Stimulated activated CD4-positive, alpha-beta T cell treated with anti-CD3 and anti-CD28 coated beads, TNF-alpha, amount 100 ng/mL, for 48 hours (primary cell): ENCODE measurements at regions not wholly inside any gene's neighbourhood (a gene's known extent, or its start where the extent isn't known, plus 50 kb on each side); places are given as distances from the start of the nearest gene placed in this dataset.
"Not testable (repeated sequence)": the region's sequence is repeated elsewhere in the genome, so short reads cannot be mapped to it uniquely, and the experiment has no call there.

ENCODE experiments used
- DNase-seq, 3 donors: peaks; one replicate each; pipeline ENCODE4 v3.0.0-alpha.2; 2020; ENCODE audit warnings: low read depth in 3 of 3

DNA sequence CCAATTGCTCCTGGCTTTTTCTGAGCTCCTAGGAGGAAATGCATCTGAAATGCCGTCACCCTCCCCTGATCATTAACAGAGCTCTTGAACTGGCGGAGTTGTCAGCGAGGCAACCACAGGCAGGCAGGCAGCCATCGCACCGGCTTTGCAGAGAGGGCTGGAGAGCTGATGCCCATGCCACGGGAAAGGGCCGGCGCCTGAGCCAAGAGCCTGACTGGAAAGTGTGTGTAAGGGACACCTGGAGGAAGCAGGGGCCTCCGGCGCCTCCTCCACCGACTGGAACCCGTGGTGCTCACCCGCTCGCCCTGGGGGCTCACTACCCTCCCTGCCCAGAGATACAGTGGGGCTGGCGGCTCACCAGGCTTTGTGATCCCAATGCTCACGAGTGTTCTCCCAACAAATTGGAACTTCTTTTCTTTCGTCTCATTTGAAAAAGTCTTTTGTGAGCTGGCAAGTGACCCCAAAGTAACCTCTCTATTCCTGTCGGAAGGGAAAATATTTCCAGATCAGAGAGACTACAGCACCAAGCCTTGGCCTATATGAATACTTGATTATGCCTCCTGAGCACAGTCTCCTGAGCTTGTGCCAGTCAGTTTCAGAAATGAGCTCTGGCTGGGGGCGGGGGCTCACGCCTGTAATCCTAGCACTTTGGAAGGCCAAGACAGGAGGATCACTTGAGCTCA lies 97.7 kb upstream of the SLC25A33 start:
- DNase-seq: no peak

DNA sequence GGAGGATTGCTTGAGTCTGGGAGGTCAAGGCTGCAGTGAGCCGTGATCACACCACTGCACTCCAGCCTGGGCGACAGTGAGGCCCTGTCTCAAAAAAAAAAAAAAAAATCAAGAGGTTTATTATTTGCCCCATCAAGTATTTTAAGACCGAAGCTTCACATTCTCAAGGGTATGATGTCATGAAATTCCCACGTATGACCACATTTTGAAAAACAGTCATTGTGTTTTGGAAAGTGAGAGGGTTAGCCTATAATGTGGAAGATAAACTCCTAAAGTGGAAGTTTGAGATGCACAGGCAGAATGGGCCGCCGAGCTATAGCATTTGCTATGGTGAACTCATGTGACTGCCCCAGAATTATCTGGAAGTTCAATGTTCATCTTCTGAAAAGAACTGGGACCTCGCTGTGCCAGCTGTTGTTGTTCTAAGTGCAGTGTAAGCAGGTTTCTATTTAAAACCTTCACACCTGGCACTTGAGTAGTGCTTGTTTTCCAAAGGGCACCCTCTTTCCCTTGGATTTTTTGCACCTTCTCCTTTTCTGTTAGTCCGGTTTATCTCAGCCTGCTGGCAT lies 96.9 kb upstream of the SLC25A33 start:
- DNase-seq: no peak

DNA sequence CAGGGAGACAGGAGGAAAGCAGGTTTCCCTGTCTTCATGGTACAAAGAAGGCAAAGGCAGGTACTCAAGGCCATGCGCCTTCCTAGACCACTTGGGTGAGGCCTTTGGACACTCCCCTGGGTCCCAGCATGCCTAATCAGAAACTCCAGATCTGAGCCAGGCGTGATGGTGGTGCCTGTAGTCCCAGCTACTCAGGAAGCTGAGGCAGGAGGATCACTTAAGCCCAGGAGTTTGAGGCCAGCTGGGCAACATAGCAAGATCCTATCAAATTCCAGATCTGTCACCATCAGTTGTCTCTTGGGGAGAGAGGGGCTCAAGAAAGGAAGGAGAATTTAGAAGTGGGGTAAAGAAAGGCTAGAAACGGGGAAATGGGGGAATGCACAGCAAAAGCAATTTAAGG lies 96.3 kb upstream of the SLC25A33 start:
- no peak for DNase-seq

DNA sequence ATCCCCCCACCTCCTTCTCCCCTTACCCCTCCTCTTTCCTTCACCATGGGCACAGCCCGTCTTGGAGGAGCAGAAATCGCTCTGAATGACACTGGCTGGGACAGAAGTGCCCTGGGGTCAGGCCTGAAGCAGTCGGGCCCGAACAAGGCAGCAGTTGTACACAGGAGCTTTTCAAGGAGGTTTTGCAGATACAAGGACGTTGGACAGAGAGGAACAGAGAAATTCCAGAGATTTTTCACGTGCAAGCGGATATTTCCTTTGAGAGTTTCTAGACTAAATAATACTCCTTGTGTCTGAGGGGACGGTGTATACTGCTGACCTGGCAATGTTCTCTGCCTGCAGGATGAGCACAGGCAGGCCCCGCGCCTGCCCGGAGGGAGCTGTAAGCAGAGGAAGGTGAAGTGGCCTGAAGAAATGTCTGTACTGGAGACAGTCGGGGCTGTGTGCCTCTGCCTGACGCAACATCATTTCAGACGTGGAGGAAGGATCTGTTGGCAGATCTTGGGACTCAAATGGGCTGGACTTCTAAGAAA lies 95.3 kb upstream of the SLC25A33 start:
- no peak for DNase-seq

DNA sequence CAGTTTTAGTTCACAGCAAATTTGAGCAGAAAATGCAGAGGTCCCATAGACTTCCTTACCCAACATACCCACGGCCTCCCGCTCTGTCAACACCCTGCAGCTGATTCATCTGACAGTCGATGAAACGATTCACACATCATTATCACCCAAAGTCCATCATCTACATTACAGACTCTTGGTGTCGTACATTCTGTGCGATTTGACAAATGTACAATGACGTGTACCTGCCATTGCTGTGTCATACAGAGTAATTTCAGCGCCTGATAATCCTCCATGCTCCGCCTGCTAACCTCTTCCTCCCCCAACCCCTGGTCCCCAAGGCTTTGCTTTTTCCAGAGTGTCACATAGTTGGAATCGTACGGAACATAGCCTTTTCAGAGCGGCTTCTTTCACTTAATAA lies 94.7 kb upstream of the SLC25A33 start:
- DNase-seq: no peak

DNA sequence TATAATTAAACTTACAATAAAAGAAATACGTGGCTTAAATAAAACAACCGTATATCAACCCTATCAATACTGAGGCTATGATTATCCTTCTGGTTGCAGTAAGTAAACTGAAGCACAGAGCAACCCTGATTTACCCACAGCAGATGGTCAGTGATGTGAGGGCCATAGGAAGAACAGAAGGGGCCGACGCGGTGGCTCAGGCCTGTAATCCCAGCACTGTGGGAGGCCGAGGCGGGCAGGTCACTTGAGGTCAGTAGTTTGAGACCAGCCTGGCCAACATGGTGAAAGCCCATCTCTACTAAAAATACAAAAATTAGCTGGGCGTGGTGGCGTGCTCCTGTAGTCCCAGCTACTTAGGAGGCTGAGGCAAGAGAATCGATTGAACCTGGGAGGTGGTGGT lies 94.2 kb upstream of the SLC25A33 start:
- DNase-seq: not testable (repeated sequence)

DNA sequence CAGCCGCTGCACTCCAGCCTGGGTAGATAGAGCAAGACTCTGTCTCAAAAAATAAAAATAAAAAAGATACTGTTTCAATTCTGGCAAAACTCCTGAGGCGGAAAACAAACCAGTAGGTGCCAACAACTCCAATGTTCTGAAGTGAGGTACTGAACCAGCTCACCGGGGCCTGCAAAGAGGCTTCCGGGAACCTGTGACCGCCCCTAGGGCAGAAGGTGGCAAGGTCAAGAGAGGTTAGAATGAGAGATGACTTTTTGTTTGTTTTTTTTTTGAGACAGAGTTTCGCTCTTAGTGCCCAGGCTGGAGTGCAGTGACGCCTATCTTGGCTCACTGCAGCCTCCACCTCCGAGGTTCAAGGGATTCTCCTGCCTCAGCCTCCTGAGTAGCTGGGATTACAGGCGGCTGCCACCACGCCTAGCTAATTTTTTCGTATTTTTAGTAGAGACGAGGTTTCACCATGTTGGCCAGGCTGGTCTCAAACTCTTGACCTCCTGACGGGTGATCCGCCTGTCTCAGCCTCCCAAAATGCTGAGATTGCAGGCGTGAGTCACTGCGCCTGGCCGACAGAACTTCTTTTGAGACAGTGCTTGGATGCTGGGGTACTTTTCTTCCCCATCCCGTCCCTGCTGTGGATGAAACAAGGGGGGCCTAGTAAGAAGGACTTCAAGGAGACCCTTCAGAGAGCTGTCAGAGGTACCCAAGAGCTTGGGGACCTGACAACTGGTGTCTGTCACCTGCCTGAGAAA lies 91.9 kb upstream of the SLC25A33 start:
- no peak for DNase-seq

DNA sequence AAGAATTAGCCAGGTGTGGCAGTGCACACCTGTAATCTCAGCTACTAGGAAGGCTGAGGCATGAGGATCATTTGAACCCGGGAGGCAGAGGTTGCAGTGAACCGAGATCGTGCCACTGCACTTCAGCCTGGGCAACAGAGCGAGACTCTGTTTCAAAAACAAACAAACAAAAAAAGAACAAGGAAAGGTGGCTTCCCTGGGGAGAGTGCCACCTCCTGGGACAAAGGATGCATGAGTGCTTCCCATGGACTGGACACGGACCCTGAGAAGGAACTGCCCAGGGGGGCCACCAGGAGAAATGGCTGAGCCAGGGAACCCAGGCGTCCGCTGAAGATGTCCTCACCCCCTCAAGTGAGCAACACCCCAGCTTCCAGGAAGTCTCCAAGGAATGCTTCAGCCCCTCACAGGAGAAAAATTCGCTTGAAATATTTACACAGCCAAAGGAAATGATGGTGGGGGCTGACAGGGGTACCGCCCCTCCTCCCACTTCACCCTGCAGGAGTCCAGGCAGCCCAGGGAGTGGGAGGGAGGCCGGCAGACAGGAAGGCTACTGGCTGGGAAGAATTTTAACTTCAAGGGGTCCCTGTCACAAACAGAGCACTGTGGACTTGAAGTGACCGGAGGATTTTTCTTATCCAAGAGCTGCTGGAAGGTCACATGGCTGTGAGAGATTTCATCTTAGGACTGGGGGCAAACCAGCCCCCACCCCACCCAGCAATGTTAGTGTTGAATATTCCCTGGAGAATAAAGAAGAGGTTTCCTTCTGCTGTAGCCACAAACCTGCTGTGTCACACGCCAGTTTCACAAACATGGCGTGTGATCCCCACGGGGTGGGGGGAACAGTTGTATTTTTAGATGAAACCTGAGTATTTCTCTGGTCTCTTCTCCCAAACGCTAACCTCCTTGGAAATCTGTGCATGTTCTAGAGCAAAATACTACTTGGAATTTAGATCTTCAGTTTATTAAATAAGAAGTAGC lies 90.8 kb upstream of the SLC25A33 start:
- DNase-seq: no peak

DNA sequence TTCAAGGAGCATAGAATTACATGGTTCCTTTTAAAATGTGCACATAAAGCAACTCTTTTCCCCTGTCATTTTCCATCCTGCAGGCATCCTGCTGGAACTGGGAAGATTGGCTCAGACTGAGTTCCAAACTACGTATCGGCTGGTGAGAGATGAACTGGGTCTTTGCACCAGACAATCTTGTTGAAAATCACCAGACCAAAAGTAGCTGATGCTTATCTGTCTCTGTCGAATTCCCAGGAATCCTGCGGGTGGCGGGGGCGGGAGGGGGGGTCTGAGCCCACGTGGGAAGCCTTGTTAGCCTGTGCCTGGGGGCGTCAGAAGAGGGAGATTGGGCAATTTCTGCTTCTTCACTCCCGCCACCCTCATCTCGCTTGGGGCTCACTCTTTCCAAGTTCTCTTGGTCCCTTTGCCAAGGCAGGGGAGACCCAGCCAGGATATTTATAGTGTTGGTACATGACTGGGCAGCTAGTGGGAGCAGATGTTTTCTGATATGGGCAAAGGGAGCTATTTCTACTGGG lies 90.1 kb upstream of the SLC25A33 start:
- no peak for DNase-seq

DNA sequence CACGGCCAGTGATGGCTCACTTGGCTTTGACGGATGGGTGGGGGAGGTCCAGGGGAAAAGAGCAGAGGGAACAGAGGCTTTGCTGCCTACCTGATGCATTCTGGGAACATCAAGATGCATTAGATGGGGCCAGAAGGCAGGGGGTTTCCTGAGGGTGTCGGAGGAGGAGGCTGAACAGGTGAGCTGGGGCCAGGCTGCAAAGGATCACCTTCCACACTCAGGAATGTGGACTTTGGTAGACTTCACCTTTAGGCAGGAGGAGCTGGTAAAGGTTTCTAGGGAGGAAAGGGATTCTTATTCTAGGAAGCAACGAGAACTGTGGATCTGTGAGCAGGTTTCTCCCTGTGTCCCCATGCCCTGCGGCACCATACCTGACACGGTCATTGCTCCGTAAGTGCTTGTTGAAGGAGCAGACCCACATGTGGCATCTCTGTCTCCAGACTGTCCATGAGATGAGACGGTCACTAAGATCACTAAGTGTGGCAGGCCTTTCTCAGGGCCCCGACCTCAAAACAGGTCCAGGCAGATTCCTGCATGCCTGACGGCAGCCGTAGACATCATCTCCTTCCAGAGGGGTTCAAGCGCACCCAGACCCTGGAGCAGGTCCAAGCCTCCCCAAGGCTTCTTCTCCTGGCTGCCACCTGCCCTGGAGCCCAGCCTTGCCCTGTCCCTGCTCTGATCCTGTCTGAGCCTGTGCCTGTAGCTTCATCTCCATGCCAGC lies 89.1 kb upstream of the SLC25A33 start:
- no peak for DNase-seq

DNA sequence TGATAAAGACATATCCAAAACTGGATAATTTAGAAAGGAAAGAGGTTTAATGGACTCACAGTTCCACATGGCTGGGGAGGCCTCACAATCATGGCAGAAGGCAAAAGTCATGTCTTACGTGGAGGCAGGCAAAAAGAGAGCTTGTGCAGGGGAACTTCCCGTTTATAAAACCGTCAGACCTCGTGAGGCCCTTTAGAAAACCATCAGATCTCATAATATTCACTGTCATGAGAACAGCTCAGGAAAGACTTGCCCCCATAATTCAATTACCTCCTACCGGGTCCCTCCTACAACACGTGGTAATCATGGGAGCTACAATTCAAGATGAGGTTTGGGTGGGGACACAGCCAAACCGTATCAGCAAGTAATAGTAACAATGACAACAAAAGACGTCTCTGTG lies 88.2 kb upstream of the SLC25A33 start:
- DNase-seq: no peak

DNA sequence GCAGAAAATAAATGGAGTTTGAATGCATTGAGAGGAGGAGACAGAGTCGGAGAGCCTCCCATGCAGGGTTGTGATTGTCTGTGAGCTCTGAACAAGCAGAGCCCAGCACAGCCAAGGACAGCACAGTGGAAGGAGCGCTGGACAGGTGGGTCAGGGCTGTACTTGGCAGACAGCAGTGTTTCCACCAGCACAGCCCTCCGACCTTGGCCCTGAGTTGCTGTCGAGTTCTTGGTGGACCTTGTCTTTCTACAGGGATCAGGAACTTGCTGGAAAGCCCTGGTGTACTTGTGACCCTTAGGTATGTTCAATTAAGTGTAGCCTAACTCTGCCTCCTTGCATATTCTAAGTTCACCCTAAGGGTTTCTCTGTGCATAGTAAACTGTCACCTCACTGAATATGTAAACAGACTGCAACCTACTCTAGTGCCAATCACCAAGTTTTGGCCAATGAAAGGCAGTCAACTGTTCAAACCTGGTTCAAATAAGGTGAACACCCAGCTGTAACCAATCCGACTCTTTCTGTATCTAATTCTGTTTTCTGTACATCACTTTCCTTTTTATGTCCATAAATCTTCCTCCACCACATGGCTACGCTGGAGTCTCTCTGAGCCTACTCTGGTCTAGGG lies 86.6 kb upstream of the SLC25A33 start:
- no peak for DNase-seq

DNA sequence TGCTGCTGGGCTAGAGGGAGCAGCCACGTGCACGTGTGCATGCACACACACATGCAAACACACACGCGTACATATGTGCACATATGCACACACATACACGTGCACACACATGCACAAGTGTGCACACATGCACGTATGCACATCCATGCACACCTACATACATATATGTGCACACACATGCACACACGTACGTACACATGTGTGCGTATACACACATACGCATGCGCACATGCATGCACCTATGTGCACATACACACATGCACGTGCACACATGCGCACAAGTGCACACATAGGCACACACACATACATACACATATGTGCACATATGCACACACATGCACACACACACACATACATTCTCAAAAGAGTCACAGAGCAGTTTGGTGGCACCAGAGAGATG lies 85.9 kb upstream of the SLC25A33 start:
- DNase-seq: no peak

DNA sequence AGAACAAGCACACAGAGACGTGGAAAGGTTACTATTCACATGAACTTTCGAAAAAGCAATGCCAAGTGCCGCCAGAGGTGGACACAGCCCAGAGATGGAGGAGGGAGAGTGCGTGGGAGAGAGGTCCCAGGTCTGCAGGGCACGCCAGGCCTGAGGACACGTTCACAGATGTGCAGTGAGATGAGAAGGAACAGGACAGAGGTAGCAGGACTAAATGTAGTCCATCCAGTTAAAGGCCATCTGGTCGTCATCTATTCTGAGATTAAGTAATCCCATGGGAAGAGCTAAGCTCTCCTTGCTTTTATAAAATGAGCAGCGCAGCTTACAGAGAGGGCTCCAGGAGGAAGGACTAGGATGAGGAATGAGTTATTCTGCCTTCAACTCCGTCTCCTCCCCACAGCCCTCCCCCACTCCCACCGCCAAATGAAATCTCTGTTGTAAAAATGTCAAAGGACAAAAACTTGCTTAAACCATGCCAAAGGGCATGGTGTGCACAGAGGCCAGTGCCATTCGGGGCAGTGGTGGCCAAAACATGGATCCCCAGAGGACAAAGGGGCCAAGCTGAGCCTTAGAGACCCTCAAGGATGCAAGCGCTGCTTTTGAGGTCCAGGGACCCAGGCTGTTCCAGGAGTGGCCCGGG lies 85.4 kb upstream of the SLC25A33 start:
- no peak for DNase-seq

DNA sequence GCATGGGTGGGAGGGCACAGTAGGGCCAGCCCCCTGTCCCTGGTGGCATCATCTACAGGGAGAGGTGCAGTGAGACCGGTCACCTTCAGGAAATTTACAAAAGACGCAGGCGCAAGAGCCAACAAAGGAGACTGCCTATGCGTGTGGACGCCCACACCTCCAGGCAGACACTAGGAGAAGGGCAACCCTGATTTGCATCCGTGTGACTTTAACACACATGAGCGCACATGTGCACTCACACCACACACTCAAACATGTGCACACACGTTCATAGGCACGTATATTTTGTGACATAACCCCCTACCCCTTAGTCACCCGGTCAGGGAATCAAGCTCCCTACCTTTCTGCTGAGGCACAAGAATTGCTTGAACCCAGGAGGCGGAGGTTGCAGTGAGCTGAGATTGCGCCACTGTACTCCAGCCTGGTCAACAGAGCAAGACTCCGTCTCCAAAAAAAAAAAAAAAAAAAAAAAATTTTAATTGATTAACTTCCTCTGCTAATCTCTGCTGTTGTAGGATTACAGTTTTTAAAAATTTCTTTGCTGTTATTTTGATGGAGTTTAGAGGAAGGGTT lies 84.7 kb upstream of the SLC25A33 start:
- no peak for DNase-seq

DNA sequence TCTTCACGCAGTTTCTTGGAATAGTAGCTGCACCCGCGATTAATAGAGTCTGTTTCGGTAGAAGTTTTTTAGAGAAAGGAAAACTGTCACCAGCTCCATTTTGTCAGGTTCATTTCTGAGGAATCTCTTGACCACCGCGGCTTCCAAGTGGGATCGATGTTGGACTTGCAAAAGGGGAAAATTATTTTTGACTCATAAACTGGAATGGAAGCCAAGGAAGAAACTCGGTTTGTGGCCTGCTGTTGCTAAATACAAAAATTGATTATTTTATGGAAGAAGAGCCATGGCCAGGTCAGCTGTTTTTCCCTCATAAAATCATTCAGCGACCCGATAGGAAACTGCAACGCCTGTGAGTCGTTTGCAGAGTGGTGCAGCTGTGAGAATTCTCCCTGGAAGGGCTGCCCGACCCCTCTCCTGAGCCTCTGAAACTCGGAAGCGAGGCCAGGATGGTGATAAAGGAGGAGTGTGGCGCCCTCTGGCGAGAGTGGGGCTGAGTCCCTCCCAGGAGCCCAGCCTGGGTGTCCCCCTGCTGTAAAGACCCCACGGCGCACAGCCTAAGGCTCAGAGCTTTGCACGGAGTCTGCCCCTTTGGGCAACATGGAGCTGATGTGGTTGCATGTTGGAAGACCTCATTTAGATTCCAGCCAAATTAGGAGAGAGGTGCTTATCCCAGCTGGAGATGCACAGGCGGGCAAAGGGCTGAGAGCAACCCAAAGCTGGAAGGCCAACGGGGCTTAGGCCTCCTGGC lies 83.6 kb upstream of the SLC25A33 start:
- peak in 2 of 3 donors; percentile 36 to 59 for DNase-seq

DNA sequence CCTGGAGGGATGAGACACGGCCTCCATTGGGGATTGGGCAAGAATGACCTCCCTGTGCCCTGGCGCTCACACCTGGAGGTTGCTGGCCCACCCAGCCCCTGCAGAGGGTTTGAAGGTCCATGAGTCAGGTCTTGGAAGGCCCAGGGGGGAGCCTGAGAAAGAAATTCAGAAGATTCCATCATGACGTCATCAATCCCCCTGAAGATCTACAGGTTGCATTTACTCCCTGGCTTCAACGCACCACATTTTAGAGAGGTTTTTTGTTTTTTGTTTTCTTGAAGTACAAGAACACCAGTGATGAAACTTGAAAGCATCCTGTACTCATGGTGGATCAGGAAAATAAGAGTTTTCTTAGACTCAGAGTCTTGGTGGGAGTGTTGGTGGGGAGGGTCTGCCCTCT lies 82.4 kb upstream of the SLC25A33 start:
- DNase-seq: no peak

DNA sequence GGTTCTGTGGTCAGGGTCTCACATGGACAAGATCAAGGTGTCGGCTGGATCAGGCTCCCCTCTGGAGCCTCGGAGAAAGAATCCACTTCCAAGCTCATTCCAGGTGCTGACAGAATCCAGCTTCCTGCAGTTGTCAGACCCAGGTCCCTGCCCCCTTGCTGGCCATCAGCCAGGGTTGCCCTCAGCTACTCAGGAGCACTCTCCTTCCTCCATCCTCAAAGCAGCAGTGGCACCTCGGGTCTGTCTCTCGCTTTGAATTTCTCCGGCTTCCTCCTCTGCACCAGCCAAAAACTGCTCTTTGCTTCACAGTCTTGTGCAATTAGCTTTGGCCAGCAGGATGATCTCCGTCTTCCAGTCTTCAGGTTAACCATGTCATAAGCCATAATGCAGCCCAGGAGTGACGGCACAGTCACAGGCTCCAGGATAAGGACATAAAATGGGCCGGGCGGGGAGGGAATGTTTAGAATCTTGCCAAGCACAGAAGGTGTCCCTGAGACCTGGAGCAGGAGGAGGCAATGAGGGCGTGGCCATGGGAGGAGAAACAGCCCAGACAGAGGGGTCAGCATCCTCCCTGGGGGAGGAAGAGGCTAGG lies 79.4 kb upstream of the SLC25A33 start:
- DNase-seq: no peak
